Stomach (tissue), 4 donors: ENCODE measurements at regions not wholly inside any gene's neighbourhood (a gene's known extent, or its start where the extent isn't known, plus 50 kb on each side); places are given as distances from the start of the nearest gene placed in this dataset.

Experiments used
- EP300 ChIP-seq: sonication (generic); formaldehyde crosslinking; IDR thresholded peaks from one replicate; pipeline ENCODE4 v1.6.1; 2017; ENCODE audit warnings: antibody characterized with exemption
- POLR2A ChIP-seq, 4 donors: fragments of 450-650 bp; IDR thresholded peaks; one replicate each; pipeline ENCODE4 v1.6.1; 2016; ENCODE audit warnings: antibody characterized with exemption in 4 of 4, control low read depth in 2 of 4, mild to moderate bottlenecking in 1 of 4, moderate library complexity in 1 of 4
- TF ChIP-seq, protein P1 (sequence below), 7 experiments: fragments of 450-650 bp in 4 of 7; fragments of 200-600 bp in 3 of 7; sonication (generic) in 3 of 7; IDR thresholded peaks; one replicate each; pipeline ENCODE4 v1.5.1; 2016 to 2019; ENCODE audit warnings: antibody characterized with exemption in 7 of 7, control low read depth in 2 of 7, mild to moderate bottlenecking in 1 of 7

DNA sequence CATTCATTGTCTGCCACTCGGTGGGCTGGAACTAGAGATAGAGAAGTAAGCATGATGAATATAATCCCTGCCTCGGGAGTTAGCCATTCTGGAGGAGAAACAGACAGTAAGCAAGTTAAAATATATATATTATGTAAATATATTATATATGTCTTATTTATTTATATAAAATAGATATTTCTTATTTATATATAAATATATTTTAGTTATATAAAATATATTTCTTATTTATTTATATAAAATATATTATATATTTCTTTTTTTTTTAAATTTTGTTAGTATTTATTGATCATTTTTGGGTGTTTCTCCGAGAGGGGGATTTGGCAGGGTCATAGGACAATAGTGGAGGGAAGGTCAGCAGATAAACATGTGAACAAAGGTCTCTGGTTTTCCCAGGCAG lies 78.1 kb upstream of the TBX5 start:
- TF ChIP-seq, protein P1, sequence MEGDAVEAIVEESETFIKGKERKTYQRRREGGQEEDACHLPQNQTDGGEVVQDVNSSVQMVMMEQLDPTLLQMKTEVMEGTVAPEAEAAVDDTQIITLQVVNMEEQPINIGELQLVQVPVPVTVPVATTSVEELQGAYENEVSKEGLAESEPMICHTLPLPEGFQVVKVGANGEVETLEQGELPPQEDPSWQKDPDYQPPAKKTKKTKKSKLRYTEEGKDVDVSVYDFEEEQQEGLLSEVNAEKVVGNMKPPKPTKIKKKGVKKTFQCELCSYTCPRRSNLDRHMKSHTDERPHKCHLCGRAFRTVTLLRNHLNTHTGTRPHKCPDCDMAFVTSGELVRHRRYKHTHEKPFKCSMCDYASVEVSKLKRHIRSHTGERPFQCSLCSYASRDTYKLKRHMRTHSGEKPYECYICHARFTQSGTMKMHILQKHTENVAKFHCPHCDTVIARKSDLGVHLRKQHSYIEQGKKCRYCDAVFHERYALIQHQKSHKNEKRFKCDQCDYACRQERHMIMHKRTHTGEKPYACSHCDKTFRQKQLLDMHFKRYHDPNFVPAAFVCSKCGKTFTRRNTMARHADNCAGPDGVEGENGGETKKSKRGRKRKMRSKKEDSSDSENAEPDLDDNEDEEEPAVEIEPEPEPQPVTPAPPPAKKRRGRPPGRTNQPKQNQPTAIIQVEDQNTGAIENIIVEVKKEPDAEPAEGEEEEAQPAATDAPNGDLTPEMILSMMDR (IDR thresholded peaks at IDR 0.05), result no peak
- TF ChIP-seq POLR2A (IDR thresholded peaks at IDR 0.05) (no peak), EP300 (no peak)
